IMR-90 (cell line): ENCODE measurements at regions not wholly inside any gene's neighbourhood (a gene's known extent, or its start where the extent isn't known, plus 50 kb on each side); places are given as distances from the start of the nearest gene placed in this dataset.

ENCODE experiments used
- CTCF ChIP-seq: conservative IDR thresholded peaks from 2 replicates; pipeline ENCODE4 v1.5.1; 2012; ENCODE audit warnings: mild to moderate bottlenecking, low read depth, low read length, improper control_type of control experiment
- POLR2A ChIP-seq: IDR thresholded peaks from 2 replicates; pipeline ENCODE4 v1.6.1; 2012; ENCODE audit warnings: mild to moderate bottlenecking, low read depth, low read length

DNA sequence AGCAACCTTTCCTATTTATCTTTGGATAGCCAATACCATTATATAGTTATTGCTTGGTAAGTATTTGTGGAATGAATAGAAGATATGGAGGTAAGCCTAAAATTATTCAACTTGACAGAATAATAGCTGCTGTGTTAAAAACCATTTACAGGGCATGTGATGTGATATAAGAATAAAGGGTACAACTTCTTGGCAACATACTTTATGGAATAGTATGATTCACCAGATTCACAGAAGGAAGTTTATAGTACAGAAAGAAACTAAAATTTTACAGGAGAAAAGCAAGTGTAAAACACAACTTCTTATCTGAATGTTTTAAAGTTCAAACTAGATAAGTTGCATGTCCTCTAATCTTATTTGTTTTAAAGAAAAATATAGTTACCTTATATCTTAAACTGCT, 186.4 kb upstream of the ZRANB2 start:
- TF ChIP-seq CTCF = no peak
- TF ChIP-seq POLR2A = no peak
